HG03565 (cell line): ENCODE measurements at regions not wholly inside any gene's neighbourhood (a gene's known extent, or its start where the extent isn't known, plus 50 kb on each side); places are given as distances from the start of the nearest gene placed in this dataset.

Experiments
- ATAC-seq: cut with Tn5 transposase; IDR thresholded peaks from one replicate; pipeline ENCODE4 v1.9.1; 2021; ENCODE audit warnings: mild to moderate bottlenecking, moderate library complexity; ENCODE audit not compliant: unreplicated experiment

- no peak for ATAC-seq
Measured at GRCh38 chr5:33237471-33237870, 203.3 kb upstream of the TARS1 start.

DNA sequence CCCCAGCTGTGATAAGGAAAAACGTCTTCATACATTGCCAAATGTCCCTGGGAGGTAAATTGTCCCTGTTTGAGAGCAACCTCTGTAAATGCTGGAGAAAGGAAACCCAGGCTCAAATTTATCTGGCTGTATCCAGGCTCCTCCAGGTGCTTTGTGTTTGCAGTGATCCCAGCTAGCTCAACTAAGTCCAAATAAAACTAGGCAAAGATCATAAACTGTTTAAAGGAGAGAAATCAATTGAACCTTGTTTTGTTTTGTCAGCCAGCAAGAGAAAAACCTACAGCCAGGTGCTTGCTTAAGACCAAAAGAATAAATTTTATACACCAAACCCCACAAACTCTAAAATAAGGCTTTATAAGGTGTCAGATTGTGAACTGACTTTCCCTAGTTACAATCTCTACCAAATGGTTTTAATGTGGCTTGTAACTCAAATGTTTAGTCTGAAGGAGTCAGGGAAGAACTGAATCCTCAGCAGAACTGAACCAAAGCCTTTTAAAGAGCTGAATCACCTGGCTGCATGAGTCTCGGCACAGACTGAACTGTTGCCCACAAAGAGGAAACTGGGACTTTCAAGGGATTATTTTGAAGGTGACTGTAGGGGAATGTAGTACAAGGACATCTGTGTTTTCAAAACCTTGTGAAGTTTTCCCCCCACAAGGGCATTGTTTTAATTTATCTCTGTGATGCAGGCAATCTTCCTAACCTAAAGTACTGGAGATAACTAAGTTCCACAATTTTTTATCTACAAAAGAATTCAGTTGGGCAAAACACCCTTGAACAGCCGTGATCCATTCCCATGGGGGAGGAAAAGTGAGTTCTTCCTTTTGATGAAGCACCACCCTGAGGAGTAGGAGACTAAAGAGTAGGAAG, 201.7 kb upstream of the TARS1 start:
- no peak for ATAC-seq

DNA sequence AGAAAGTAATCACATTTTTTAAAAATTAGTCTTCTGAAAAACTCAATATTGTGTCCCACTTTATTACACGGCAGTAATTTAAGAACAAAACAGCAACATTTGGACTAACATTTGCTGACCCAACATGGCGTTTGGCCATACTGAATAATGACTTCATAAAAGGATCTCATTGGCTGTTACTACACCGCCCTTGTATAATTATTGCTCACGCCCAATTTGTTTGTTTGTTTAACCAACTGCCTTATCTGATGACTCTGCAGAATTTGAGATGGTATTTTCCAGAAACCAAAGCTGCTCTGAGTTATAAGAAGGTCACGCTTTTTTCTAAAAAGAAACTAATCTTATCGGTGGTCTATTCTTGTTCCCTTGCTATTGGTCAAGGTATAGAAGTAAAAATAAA, 200.2 kb upstream of the TARS1 start:
- ATAC-seq: no peak

- ATAC-seq: peak; percentile 59
Measured at GRCh38 chr5:33241802-33242201, 199.0 kb upstream of the TARS1 start.

- ATAC-seq: no peak
Measured at GRCh38 chr5:33242277-33242676, 198.5 kb upstream of the TARS1 start.

- no peak for ATAC-seq
Measured at GRCh38 chr5:33244441-33245150, 196.2 kb upstream of the TARS1 start.

- ATAC-seq: no peak
Measured at GRCh38 chr5:33254579-33254978, 186.2 kb upstream of the TARS1 start.

DNA sequence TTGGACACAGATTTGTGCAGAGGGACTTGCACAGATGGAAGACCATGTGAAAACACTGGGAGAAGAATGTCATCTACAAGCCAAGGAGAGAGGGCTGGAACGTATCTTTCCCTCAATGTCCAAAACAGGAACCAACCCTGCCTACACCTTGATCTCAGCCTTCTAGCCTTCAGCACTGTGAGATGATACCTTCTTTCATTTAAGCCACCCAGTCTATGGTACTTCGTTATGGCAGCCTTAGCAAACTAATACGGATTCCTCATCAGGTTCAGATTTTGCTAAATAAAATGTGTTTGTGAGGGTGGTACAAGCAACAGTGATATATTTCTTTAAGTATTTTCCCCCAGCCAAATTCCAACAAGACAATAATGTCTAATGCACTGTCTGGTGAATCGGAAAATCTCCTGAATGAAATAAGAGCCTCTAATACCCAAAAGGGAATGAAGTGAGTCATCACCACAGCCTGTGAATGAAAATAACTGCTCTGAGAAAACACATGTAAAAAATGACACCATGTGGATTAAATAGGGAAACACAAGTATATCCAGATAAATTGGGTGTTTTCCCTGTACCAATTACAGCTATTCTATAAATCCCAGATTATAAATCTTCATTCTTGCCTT, 182.8 kb upstream of the TARS1 start:
- ATAC-seq: no peak

GRCh38 chr5:33258553-33258952, 182.2 kb upstream of the TARS1 start:
- ATAC-seq: no peak

- no peak for ATAC-seq
Measured at GRCh38 chr5:33260098-33260497, 180.7 kb upstream of the TARS1 start.

- ATAC-seq: no peak
Measured at GRCh38 chr5:33261305-33261704, 179.5 kb upstream of the TARS1 start.

DNA sequence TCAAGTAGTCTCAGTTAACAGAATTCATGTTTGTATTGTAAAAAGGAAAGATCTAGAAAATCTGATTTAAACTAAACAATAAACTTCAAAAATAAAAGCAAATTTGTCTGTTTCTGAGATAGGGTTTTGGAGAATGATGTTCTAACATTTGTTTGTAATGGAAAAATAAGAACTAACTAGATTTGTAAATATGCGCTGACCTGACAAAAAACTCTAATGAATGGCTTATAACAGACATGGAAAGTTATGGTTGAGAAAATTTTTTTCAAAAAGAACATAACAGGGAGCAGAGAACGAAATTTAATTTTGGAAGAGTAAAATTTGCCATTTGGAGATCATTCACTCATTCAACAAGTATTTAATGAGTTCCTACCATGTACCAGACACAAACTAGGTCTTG, 179.0 kb upstream of the TARS1 start:
- no peak for ATAC-seq

DNA sequence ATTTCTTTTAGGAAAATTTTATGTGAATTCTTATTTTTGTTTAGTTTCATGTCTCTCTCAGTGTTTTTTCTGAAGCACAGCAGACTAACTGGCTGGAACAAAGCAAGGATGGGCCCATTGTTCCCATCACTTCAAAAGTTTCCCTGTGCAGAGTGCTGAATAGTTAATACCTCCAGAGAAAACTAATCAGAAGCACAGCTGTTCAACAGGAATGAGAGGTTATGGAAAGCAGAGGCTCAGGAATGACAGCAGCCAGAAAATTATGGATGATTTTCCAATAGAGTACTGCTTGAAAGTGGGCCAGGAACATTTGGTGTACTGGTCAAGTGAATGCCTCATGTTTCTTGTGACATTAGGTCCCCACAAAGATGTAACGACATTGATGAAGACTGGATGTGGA, 173.0 kb upstream of the TARS1 start:
- no peak for ATAC-seq

DNA sequence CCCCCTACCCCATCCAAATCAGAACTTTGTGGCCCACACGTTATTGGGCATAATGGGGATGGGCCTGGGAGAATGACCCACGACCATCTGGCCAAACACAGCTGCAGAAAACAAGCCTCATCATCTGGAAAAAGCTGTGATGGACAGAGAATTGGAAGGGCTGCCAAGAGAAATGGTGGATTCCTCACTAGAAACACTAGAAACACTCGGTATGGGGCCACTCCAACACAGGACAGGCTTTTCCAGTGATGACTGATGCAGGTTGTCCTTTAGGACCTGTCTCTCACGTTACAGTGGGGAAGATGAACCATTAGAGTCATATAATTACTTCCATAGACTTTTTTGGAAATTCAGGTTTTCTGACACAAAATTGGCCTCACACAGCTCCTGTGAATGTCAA, 172.4 kb upstream of the TARS1 start:
- no peak for ATAC-seq

DNA sequence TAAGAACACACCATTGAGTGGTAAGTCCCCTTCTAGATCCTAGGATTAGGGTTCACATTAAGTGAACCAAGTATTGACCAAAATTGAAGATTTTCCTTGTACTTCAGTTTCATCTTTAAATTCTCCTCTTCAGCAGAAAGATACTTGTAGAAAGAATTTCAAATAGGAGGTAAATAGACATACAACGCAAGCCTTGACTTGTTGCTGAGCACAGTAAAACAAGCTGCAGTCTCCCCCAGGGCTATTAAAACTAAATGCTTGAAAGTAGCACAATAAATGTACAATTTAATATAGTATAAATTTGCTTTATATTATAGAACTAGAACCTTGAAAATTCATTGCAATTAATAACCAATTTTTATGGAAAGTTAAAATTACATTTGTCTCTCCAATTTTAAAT, 170.1 kb upstream of the TARS1 start:
- no peak for ATAC-seq

DNA sequence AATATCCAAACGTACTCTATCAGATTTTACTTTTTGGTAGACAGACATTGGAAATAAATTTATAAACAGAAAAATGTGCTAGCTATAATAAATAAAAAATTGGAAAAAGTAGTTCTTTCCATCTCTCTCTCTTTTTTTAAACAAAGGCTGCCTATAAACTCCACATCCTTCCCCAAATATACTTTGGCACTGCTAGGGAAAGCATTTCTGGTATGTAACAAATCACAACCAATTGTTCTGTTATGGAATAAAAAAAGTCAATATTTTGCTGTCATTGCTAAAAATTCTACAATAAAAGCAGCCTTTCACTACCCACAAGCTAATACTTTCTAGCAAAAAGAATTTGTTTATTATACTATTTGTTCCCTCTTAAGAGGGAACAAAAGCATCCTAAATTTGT, 169.2 kb upstream of the TARS1 start:
- ATAC-seq: no peak

GRCh38 chr5:33272288-33272687, 168.5 kb upstream of the TARS1 start:
- ATAC-seq: no peak

- ATAC-seq: no peak
Measured at GRCh38 chr5:33273985-33274384, 166.8 kb upstream of the TARS1 start.

GRCh38 chr5:33275391-33275790, 165.4 kb upstream of the TARS1 start:
- no peak for ATAC-seq

GRCh38 chr5:33275921-33276627, 164.7 kb upstream of the TARS1 start:
- no peak for ATAC-seq

DNA sequence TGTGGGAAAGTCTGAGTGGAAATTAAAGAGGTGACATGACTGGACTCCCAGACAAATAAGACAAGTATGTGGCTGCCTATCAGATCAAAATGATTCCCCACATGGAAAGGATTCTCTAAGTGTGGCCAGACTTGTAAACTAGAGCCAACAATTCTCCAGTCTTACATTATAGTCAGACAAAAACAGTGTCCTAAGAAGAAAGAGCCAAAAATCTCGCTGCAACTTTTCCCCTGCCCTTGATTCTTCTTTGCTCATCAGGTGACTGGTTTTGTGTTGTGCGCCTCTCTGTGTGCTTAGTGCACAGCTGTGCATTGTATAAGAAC, 164.2 kb upstream of the TARS1 start:
- no peak for ATAC-seq
